ENCODE measurements at regions not wholly inside any gene's neighbourhood (a gene's known extent, or its start where the extent isn't known, plus 50 kb on each side); places are given as distances from the start of the nearest gene placed in this dataset.
"Not testable (repeated sequence)": the region's sequence is repeated elsewhere in the genome, so short reads cannot be mapped to it uniquely, and the experiment has no call there.

GRCh38 chr15:59894835-59895234 lies 109.3 kb upstream of the FOXB1 start:
- no peak for DNase-seq

- no peak for DNase-seq
These were observed 111.1 kb upstream of the FOXB1 start for GRCh38 chr15:59892985-59893384.

- not testable (repeated sequence) for DNase-seq
These were observed 116.2 kb upstream of the FOXB1 start for GRCh38 chr15:59887870-59888269.

DNA sequence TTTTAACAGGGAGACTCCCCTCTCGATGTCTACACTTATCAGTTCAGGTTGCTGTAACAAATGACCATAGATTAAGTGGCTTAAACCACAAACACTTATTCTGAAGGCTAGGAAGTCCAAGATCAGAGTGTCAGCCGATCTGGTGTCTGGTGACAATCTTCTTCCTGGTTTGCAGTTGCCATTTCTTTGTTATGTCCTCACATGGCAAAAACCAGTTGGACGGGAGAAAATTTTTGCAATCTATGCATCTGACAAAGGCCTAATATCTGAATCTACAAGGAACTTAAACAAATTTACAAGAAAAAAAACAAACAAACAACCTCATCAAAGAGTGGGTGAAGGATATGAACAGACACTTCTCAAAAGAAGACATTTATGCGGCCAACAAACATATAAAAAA lies 116.9 kb upstream of the FOXB1 start:
- no peak for DNase-seq

DNA sequence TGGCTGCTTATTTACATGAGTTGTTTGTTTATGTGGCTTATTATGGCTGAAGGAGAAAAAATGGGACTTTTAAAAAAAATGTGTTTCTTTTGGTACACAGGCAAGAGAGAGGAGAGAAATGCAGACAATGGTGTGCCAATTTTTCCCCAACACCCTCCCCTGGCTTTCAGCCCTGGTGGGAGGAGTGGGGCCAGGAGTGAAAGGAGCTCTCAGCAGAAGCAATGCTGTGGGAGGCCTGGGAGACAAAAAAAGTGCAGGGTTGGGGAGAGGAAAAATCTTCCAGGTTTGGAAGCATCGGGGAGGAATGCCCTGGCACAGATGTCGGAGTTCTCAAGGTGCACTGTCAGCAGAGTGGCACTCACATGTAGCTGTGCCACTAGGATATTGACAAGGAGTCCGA lies 117.7 kb upstream of the FOXB1 start:
- no peak for DNase-seq

GRCh38 chr15:59885832-59886231 lies 118.3 kb upstream of the FOXB1 start:
- DNase-seq: peak; percentile 55

DNA sequence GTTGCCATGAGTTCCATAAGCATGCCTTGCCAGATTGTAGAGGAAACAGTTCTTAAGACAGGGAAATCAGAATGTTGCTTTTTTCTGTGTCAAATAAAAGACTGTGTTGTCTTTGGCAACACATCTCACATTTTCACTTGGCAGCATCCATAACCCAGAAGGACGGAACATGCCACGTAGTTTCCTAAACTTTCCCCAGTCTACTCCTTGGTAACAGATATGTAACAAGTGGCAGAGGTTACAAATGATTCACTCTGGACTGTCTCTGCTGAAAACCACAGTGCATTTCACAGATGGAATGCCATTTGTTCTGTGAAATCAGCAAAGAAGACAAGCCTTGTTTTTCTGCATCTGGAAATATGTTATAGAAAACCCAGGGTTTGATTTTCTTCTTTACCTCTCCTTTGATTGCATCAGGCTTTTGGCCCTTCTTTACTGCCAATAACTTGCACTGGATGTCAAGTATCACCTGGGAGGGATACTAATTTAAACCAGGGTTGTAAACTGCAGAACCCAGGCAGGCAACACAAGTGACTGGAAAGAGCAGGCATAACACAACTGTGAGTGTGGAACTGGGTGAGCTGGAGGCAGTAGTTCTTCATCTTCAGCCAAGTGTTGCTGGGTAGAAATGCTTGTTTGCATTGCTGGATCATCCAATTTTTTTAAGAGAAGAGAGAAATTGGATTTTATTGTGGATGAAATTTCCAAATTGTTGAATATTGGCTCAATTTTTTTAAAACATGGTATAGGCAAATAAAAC lies 124.4 kb upstream of the FOXB1 start:
- DNase-seq: no peak

- no peak for DNase-seq
These were observed 128.0 kb upstream of the FOXB1 start for GRCh38 chr15:59876140-59876539.

DNA sequence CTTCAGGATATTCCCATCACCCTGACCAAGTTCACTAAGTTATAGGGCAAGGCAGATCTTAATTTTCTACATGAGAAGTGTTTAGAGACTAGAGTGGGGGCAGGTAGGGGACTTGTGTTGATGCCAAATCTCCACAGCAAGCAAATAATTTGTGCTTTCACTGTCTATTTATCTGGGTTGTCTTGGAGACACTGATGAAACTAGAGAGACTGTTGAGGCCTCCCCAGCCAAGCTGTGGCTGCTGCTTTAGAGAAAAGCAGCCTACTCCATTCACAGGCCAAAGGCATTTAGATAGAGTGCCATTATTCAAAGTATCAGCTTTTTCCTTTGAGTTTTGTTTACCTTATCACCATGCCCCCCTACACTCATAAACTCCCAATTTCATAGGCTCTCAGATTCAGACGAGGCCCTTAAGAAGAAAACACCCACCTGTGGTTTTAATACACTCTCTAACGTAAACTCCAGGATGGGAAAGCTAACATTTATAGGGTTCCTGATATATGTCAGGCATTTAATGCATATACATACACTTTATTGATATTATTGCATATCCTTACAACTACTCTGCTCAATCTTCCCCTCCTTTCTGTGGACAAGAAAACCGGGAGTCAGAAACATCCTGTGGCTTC lies 130.4 kb upstream of the FOXB1 start:
- DNase-seq: no peak

GRCh38 chr15:59867086-59867855 lies 136.8 kb upstream of the FOXB1 start:
- DNase-seq: no peak

GRCh38 chr15:59866642-59867041 lies 137.5 kb upstream of the FOXB1 start:
- DNase-seq: no peak

DNA sequence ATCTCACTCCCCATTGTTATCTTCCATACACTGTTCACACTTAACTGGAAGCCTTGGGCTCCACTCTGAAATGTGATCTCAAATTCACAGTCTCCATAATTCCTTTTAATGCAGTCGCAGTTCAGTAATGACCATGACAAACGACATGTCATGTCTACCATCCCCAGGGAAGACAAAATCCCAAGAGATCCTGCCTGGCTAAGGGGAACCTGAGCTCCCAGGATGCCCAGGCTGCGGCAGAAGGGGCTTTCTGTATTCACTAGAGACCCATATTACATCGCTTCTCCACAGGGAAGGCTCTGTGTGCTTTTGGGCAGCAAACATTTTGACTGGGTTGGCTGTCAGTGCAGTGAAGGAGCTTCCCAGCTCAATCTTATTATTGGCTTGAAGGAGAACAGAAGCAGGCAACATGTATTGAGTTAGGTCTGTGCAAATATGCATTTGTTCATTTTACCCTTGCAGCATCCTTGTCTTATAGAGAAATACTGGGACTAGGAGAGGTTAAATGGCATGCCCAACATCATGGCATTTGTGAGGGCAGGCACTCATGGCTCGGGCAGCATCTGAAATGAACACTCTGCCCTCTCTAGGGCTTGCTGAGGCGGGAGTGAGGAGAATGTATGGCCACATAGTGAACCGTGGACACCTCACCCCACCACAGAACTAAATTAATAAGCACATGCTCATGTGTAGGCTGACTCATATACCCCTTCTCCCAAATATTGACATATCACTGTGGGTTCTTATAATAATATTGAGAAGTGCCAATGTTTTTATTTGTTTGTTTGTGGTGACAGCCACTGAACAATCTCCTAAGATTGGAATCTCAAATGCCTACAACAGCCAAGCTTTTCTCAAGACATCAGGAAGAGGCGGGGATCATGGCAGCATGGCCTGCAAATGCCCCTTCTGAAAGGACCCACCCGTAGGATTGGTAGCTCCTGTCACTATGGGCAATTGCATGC lies 141.6 kb upstream of the FOXB1 start:
- no peak for DNase-seq

- DNase-seq: no peak
These were observed 156.1 kb upstream of the FOXB1 start for GRCh38 chr15:59847968-59848367.

- no peak for DNase-seq
These were observed 156.9 kb upstream of the BNIP2 start for GRCh38 chr15:59845942-59846499.

- no peak for DNase-seq
These were observed 154.5 kb upstream of the BNIP2 start for GRCh38 chr15:59843609-59844008.

GRCh38 chr15:59841036-59841435 lies 151.9 kb upstream of the BNIP2 start:
- DNase-seq: no peak

- no peak for DNase-seq
These were observed 150.8 kb upstream of the BNIP2 start for GRCh38 chr15:59839906-59840305.

DNA sequence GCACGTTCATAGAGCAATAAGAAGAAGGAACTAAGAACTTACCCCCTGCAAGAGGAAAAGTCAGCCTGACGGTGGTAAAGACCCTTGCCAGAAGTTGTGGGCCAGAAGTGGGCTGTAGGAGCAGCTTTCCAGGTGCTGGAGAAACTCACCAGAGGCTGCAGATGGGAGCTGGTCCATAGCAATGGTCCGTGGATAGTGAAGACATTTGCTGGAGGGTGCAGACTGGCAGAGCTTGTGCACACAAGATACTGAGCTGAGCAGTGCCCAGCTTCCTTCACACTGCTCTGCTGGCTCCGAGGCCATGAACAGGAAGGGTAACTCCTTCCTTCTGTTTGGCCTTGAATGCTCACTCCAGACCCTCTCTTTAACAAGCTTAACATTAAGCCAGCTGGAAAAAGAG lies 149.8 kb upstream of the BNIP2 start:
- no peak for DNase-seq

GRCh38 chr15:59835776-59836175 lies 146.7 kb upstream of the BNIP2 start:
- no peak for DNase-seq

- no peak for DNase-seq
These were observed 145.4 kb upstream of the BNIP2 start for GRCh38 chr15:59834528-59834927.

DNA sequence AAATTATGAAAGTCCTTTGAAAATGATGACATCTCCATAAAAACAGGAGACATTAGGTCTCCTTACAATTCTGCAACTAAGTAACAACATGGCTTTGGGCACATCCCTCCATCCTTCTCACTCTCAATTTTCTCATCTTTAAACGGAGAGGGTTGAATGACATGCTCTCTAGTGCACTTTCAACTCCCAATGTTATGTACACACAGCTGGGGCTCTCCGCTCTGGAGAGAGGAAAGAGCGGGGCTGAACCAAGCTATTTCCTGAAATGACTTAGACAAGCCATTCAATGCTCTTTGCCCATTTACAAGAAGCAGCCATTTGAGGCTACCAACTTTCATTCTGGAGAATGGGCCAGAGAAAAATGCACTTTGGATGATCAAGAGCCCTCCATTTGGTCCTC lies 144.2 kb upstream of the BNIP2 start:
- DNase-seq: peak; percentile 3

- DNase-seq: no peak
These were observed 141.8 kb upstream of the BNIP2 start for GRCh38 chr15:59830873-59831272.
